Islet of Langerhans (tissue), 1 donor: ENCODE measurements at regions not wholly inside any gene's neighbourhood (a gene's known extent, or its start where the extent isn't known, plus 50 kb on each side); places are given as distances from the start of the nearest gene placed in this dataset.

Source experiments
- FAIRE-seq: peaks from one replicate; lab custom pipeline; 2011; peaks lifted over from hg19 to GRCh38; lab: Jason Lieb, UNC

DNA sequence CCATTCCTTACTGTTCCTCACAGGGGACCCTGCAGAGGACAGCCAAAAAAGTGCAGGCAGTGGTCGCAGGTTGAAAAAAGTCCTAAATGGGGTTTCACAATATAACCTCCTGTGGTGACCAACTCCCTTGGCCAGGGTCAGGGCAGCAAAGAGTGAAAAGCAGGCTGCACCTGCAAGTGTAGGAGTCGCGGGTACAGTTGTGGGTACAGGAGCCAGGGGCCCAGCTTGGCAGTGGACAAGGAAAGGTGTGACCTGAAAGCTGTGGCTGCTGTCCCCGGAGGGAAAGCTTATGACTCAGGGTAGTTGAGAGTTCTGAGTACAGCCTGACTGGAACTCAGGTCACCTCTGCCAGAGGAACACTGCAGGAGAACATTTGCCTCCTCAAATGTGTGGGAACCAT is 1114.1 kb downstream of the ROBO2 start:
- no peak for FAIRE-seq

DNA sequence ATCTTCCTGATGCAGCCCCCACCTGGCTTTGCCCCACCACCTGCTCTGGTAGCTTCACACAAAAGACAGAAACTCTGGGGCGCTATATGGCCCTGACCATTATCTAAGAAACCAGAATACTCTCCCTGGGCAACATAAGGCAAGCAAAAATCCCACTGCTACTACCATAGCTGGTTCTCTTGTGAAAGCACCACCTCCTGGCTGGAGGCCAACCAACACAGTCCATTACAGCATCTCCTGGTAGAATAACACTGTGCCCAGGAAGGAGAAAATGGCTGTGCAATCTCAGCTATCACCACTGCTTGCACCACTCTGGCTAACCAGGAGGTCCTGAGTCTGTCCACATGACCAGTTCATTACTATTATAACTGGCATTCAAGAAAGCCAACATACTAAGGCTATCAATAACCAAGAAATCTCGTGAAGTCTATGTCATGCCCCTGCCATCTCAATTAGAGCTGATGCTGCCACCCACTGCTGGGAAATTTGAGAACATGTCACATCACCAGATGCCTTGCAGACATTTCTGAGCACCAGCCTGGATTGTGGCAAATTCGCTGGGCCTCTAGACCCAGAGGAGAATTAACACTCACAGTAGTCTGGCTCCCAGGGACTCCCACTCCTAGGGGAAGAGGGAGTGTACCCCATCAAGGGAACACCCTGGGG is 1114.8 kb downstream of the ROBO2 start:
- no peak for FAIRE-seq

DNA sequence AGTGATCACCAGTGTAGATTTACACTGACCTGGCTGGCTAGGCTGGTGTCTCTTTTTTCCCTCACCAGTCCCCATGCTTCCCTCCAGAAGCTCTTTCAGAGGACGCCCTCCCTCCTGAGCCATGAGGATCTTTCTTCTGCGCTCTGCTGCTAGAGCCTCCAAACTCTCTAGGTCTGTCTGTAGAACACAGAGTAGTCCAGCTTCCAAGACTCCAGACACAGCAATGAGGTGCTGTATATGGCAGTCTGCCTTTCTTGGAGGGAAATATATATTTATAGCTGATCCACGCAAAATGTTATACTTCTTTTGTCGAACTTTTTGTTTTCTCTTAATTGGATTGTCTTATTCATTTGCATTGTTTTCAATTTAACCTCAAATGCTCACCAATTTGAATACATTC is 1121.8 kb downstream of the ROBO2 start:
- no peak for FAIRE-seq

DNA sequence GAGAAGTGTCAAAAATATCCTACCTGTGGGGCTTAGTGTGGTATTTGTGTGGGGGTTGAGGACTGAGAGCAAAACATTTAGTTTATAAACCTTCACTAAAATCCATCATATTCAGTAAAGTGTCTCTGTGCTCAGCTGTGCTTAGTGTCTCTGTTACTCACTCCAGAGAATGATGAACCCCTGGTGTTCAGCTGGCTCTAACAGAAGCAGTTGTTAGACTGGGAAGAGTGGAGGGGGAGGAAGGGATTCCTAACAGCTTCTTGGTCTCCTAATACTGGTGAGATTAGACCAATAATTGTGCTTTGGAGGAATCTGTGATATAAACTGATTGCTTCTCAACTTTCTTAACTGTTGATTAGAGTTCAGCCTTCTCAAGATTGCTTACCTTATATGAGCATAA is 1123.5 kb downstream of the ROBO2 start:
- FAIRE-seq, result no peak

DNA sequence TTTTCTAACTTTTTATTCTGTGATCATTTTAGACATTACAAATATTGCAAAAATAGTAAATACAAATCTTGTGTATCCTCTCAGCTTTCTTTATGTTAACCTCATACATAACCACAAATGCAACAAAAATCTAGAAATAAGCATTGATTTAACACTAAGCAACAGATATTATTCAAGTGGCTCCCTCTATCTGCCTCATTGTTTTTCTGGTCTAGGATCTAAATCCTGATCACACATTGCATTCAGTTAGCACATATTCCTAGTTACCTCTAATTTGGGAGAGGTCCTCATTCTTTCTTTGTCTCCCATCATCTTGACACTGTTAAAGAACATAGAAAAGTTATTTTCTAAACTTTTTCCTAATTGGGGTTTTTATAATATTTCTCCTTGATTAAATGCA is 1126.0 kb downstream of the ROBO2 start:
- FAIRE-seq, result no peak

DNA sequence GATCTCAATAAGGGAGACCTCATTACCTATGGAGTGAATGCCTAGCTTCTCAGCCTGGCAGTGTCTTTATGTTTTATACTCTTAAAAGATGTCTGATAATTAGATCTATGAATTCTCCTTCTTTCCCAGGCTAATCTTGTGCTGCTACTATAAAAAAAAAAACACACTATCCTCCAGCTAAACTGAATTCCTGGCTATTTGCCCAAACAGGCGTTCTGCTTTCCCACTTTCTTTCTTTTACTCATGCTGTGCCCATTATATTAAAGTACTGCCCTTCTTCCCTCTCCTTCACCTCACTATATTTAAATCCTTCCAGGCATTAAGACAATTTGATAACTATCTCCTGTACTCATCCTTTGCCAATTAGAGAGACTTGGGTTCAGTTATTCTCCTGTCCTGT is 1134.9 kb downstream of the ROBO2 start:
- no peak for FAIRE-seq

DNA sequence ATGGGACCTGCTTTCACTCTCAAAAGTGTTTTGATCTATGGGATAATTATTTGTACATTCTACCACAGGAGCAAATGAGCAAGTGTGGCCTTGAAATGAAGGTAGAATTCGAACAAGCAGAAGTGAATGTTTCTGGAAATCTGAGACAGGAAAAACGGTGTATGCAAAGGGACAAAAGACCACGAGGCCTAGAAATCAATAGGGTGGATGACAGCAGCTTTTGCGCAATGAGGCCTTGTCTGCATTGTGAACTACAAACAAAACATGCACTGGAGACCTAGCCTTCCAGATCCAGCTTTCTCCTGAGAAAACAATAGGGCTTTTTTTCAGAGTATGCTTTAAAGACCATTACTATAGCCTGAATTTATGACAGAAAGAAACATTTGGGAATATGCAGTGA is 1137.0 kb downstream of the ROBO2 start:
- no peak for FAIRE-seq

DNA sequence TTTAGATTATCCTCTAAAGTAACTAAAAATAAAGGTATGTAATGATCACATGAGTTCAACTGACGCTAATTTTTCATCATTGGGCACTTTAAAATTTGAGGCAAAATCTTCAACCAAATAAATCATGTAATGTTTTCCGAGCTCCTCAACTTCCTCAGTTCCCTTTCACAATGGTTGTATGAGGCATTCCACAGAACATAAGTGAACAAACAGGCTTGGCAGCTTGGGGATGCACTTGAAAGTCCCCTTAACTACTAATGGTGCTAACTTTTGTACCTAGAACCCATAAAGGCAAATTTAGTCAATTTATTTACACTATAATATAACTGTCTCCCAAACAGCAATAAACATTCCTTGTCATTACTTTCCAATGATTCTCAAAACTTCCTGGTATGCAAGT is 1137.9 kb downstream of the ROBO2 start:
- no peak for FAIRE-seq

DNA sequence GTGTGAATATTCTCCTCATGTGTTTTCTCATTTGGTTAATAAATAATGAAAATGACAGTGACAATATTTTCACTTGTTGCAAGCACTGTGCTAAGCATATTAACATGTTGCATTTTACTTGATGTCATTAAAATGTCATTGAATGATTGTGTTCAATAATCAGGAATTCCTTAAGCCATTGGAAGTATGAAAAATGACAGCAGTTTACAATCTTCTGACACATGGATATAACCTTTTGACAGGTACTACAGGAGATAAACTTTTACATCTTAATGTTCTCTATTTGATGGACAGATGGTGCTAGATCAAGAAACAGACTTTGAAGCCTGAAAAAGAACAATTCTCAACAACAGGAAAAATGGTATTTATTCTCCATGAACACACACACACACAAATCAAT is 1138.3 kb downstream of the ROBO2 start:
- FAIRE-seq, result no peak

DNA sequence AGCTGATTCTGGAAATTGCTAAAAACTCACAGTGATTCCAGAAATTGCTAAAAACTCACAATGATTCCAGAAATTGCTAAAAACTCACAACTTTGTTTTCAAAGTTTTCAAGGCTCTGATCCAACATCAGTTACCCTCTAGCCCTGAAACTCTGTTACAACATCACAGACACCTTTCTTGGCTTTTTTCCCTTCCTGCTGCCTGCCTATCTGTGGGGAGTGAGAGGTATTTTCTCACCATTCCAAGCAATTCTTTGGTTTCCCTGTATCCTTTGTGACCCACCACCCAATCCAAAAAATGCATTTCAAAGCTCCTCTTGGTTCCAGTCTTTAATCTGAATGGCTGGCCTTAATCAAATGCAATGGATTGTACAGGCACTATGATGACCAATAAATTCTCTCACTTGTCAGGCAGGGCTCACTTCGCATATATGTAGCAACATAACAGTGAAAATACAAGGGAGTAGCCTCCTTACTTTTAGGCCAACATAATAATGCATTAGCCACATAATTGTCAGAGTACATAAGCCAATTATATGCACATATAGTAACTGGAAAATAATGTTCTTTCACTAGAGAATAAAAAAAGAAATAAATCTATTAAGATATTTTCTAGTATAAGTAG is 1139.0 kb downstream of the ROBO2 start:
- FAIRE-seq, result no peak

DNA sequence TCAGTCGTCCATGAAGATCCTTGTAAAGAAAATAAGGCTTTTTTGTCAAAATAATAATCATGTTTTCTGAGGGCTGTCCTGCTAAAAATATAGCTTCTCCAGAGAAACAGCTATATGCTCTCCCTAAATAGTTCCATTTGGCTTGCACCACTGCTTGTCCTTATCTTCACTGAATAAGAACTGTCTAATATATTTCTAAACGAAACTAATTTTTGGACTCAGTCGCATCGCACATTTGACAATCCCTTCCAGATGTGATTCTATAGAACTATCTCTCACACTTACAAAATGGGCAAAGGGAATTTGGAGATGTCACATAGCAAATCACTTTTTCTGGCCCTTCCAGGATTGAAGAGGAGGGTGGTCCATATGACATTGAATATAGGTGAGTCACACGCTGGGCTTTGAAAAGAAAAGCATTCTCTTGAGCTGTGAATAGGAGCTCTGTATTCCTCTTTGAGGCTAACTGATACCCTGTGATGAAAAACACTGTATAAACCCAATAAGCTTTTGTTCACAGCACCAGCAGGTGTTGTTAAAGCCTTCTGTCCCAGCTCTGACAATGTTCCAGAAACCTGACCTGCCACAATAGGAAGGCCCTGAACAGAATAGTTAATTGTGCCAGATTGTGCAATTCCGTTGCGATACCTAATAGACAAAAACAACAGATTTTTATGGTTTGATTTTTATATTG is 1144.2 kb downstream of the ROBO2 start:
- FAIRE-seq, result no peak

DNA sequence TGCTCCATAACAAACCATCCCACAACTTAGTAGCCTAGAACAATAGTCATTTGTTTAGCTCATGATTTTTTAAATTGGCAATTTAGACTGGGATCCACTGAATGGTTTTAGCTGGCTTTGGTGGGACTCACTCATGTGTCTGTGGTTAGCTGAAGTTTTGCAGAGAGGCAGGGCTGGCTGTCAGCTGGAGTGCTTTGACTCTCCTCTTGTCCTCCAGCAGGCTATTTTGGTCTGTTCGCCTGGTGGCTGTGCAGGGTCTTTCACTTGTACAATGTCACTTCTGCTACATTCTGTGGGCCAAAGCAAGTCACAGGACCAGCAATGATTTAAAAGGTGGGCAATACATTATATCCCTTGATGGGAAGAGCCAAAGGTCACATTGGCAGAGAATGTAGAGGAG is 1146.5 kb downstream of the ROBO2 start:
- no peak for FAIRE-seq

DNA sequence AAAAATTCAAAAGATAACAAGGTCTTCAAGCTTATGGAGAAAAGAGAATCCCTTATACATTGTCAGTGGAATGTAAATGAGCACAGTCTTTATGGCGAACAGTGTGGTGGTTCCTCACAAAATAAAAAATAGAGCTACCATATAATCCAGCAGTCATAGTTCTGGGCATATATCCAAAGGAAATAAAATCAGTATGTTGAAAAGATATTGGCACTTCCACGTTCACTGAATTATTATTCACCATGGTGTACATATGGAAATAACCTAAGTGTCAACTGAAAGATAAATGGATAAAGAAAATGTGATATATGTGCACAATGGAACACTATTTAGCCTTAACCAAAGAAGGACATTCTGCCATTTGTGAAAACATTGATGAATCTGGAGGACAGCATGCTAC is 1161.2 kb downstream of the ROBO2 start:
- no peak for FAIRE-seq

DNA sequence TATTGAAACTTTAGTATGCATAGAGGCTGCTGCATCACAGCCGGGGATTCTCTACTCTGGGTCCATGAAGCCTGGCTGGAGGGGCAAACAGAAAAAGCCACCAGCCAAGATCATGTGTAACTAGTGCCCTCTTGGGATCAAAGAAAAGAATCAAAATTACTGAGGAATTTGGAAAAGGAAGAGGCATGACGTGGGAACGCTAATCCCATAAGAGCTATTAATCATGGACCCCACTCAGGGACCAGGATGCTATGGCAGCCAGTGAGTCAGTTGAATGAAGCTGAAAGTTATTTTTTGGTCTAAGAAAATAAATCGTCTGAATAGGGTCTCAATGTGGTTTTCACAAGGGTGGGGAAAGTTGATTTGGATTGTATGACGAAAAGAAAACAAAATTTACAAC is 1165.1 kb downstream of the ROBO2 start:
- FAIRE-seq, result no peak

DNA sequence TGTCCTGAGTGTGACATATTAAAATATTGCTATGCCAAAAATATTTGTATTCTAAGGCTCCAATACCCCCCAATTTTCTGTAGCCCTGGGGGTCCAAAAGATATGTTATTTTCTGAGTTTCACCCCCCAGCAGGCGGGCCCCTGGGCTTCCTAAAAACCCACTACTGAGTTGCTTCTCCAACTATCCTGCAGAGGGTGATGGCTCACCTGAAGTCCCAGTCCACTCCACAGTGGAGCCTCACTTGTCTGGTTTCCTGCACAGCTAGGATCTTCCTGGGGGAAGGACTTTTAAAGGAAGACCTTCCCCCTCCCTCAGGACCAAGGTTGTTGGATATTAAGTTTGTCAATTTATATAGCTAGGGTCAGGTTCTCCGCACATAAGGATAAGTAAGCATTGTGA is 1181.4 kb downstream of the ROBO2 start:
- FAIRE-seq, result no peak

DNA sequence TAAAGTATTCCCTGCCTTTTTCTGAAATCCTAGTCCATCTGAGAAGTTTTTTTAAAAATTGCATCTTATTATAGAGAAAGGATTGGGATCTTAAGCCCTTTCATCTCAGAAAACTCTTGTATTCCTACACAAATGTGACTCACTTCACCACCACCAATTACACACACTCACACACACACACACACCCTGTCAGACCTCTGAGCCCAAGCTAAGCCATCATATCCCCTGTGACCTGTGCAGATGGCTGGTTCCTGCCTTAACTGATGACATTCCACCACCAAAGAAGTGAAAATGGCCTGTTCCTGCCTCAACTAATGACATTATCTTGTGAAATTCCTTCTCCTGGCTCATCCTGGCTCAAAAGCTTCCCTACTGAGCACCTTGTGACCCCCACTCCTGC is 1181.9 kb downstream of the ROBO2 start:
- FAIRE-seq, result no peak

DNA sequence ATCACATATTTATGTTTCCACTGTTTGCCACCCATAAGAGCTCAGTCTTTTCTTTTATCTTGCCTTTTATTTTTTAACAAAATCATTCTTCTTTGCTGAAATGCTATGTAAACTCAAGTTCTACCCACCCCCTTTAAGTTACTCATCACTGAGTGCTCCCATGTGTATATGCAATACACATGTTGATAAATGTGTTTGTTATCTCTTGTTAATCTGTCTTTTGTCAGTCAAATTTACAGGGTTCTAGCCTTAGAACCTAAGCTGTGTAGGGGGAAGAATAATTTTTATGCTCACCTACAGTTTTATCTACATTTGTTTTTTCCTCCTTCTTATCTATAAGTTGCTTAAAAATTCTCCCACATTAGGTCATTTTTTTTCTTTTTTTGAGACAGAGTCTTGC is 1195.9 kb downstream of the ROBO2 start:
- no peak for FAIRE-seq

DNA sequence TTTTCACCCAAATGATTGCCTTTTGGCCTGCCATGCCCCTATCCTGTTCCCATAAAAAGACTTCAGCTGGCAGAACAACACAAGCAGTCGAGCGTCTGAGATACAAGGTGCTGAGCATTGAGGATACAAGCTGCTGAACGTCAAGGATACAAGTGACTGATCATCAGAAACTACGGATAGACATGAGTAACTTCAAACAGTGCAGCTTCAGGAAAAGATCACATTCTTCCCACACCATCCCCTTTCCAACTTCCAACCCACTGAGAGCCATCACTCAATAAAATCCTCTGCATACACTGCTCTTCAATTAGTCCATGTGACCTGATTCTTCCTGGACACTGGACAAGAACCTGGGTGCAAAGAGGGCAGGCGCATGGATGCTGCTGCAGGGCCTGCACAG is 1198.9 kb downstream of the ROBO2 start:
- no peak for FAIRE-seq

DNA sequence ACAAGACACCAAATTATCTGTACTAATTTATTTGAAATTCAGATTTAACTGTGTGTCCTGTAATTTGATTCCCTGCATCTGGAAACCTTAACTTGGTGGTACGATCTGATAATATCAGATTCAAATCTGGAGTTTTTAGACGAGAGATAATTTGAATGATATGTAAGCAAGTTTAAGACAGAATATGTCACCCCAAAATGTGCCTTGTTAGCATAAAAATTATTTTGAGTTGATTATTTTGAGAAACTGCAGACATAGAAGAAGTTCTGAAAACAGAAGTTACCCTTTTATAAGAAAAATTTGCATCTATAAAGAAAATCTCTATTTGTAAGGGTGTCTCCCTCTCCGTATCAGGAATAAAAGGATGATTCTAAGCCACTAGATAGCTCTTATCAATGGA is 1202.8 kb downstream of the ROBO2 start:
- no peak for FAIRE-seq

DNA sequence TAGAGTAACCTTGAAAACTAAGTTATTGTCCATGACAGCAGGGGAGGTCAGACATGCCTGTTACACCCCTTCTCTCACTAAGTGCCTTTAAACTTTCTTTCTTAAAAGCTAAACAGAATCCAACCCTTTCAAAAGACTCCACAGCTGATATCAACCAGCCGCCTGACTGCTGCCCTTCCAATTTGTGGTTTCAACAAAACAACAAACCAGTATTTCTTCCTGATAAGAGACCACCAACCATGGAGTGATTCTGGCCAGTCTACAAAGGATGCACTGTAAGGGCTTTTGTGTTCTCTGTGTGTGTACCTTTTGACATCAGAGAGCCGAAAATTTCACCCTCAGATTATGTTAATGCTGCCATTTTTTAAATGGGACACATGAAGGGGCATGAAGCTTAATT is 1204.2 kb downstream of the ROBO2 start:
- FAIRE-seq, result no peak

DNA sequence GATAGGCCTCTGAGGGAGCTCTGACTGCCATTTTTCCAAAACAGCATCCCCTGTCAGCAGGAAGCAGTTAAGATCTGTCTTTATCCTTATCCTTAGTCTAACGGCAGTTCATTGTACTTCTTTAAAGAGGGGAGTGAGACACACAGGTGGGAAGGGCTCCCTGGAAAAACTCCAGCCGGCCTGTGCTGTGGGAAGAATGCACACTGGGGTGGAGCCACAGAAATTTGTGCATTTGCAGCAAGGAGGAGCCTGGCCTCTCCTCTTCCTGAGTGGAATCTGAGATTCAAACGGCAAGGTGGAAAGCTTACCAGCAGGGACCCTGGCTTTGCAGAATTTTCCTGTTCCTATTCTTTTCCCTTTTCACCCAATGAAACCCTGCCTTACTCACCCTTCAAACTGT is 1209.4 kb downstream of the ROBO2 start:
- no peak for FAIRE-seq

DNA sequence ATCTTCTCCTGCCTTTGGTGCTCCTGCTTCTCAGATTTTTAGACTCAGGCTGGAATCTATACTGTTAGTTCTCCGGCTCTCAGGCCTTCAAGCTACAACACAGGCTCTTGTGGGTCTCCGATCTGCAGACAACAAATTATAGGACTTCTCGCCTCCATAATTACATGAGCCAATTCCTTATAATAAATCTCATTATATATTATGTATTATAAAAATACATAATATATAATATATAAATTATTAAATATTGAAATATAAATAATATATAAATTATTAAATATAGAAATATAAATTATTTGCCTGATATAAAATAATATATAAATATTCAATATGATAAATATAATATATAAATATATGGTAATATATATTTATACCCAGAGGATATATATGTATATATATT is 1214.0 kb downstream of the ROBO2 start:
- no peak for FAIRE-seq

DNA sequence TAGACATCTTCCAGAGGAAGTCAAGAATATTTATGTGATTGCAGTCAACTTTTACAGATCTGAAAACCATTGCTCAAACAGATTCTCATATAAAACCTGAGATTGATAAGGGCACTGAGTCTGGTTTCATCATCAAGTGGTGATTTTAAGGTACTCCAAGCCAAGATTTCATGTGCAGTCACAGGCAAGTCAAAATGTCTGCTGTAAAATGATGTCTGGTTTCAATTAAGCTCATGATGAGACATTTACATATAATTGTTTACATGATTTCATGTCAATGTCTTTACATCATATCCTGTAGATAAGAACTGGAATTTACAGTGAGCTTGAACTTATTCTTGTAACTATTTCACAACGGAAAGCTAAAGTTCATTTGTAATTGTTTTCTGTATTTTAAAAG is 1215.5 kb downstream of the ROBO2 start:
- peak; percentile 21 for FAIRE-seq

DNA sequence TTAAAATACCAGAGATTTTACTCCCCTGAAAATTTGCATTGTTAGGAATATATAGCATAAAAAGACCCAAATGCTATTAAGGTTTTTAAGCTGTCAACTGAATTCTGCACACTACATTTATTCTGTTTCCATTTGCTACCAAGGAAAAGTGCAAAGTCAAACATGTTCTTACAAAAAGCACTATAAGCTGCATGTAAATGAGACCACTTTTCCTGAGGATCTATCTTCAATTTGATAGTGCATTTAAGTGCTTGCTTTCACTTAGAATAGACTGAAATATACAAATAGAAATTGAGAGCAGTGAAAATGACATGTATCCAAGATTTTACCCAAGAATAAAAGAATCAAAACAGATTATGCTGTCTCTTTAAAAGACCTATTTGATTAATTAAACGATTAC is 1216.2 kb downstream of the ROBO2 start:
- FAIRE-seq, result no peak
